HEK293 (cell line): ENCODE measurements at regions not wholly inside any gene's neighbourhood (a gene's known extent, or its start where the extent isn't known, plus 50 kb on each side); places are given as distances from the start of the nearest gene placed in this dataset.

ENCODE experiments used
- CTCF ChIA-PET: fragments of 350-600 bp; formaldehyde crosslinking; extraction: SDS; loops from one replicate; lab custom pipeline; 2021; ENCODE audit warnings: antibody characterized with exemption; lab: Yijun Ruan, JAX
- POLR2A ChIA-PET: fragments of 300-600 bp; formaldehyde crosslinking; extraction: SDS; loops from one replicate; lab custom pipeline; 2020; ENCODE audit warnings: antibody characterized with exemption, inconsistent platforms; lab: Yijun Ruan, JAX
- H3K27ac ChIP-seq: fragments of 200-500 bp; sonication (Bioruptor generic); 2 replicates; pipeline ENCODE4 v1.5.1; 2014; ENCODE audit warnings: low read depth, low read length, control low read depth, inconsistent platforms; ENCODE audit errors: extremely low read depth
- H3K36me3 ChIP-seq, 2 experiments: fragments of 200-500 bp in 1 of 2; sonication (Bioruptor generic) in 1 of 2; 1 replicate in 1 of 2; 2 replicates in 1 of 2; pipeline ENCODE4 v1.5.1; 2014 to 2017; ENCODE audit warnings: inconsistent platforms in 2 of 2, low read length in 2 of 2; ENCODE audit not compliant: control insufficient read depth in 2 of 2, insufficient read depth in 1 of 2
- H3K4me1 ChIP-seq: fragments of 200-500 bp; sonication (Bioruptor generic); 2 replicates; pipeline ENCODE4 v1.5.1; 2014; ENCODE audit warnings: mild to moderate bottlenecking, low read length, inconsistent platforms; ENCODE audit not compliant: control insufficient read depth, insufficient read depth
- H3K4me3 ChIP-seq: 2 replicates; pipeline ENCODE4 v1.5.1; 2011; ENCODE audit warnings: low read depth, mild to moderate bottlenecking, control low read depth, low read length, moderate library complexity
- H3K9me3 ChIP-seq: fragments of 200-500 bp; sonication (Bioruptor generic); 2 replicates; pipeline ENCODE4 v1.5.1; 2014; ENCODE audit warnings: low read depth, low read length, inconsistent platforms; ENCODE audit not compliant: control insufficient read depth, insufficient read depth
- HOXC10 ChIP-seq: sonication (generic); formaldehyde crosslinking; IDR thresholded peaks from 2 replicates; pipeline ENCODE4 v1.8.1; 2023; ENCODE audit warnings: mild to moderate bottlenecking, missing genetic modification reagents
- KLF16 ChIP-seq: fragments of 450-650 bp; formaldehyde crosslinking; IDR thresholded peaks from 2 replicates; pipeline ENCODE4 v1.5.1; 2017; ENCODE audit warnings: missing biosample characterization, missing genetic modification characterization
- KLF9 ChIP-seq: fragments of 450-650 bp; formaldehyde crosslinking; IDR thresholded peaks from 2 replicates; pipeline ENCODE4 v1.5.1; 2016; ENCODE audit warnings: missing biosample characterization, missing genetic modification characterization, low read depth
- OVOL3 ChIP-seq: fragments of 450-650 bp; formaldehyde crosslinking; IDR thresholded peaks from 2 replicates; pipeline ENCODE4 v1.5.1; 2016; ENCODE audit warnings: missing biosample characterization, missing genetic modification characterization
- PATZ1 ChIP-seq: fragments of 450-650 bp; formaldehyde crosslinking; IDR thresholded peaks from 2 replicates; pipeline ENCODE4 v1.5.1; 2016; ENCODE audit warnings: missing biosample characterization, missing genetic modification characterization
- PRDM1 ChIP-seq: fragments of 450-650 bp; formaldehyde crosslinking; IDR thresholded peaks from 2 replicates; pipeline ENCODE4; 2016; ENCODE audit warnings: missing biosample characterization, missing genetic modification characterization
- REST ChIP-seq: fragments of 450-650 bp; formaldehyde crosslinking; IDR thresholded peaks from 2 replicates; pipeline ENCODE4 v1.5.1; 2016; ENCODE audit warnings: missing biosample characterization, missing genetic modification characterization
- SCRT1 ChIP-seq: fragments of 450-650 bp; formaldehyde crosslinking; IDR thresholded peaks from 2 replicates; pipeline ENCODE4 v1.5.1; 2016; ENCODE audit warnings: missing biosample characterization, missing genetic modification characterization, borderline replicate concordance
- SP2 ChIP-seq: fragments of 450-650 bp; formaldehyde crosslinking; IDR thresholded peaks from 2 replicates; pipeline ENCODE4 v1.5.1; 2016; ENCODE audit warnings: missing biosample characterization, missing genetic modification characterization
- TRIM28 ChIP-seq: IDR thresholded peaks from 2 replicates; pipeline ENCODE4 v1.6.1; 2011; ENCODE audit warnings: low read length, control low read depth, borderline replicate concordance
- ZBTB10 ChIP-seq: fragments of 450-650 bp; formaldehyde crosslinking; IDR thresholded peaks from 2 replicates; pipeline ENCODE4 v1.5.1; 2016; ENCODE audit warnings: missing biosample characterization, missing genetic modification characterization
- ZBTB6 ChIP-seq: fragments of 450-650 bp; formaldehyde crosslinking; IDR thresholded peaks from 2 replicates; pipeline ENCODE4 v1.5.1; 2017; ENCODE audit warnings: missing biosample characterization, missing genetic modification characterization
- ZBTB8A ChIP-seq: fragments of 450-650 bp; formaldehyde crosslinking; IDR thresholded peaks from 2 replicates; pipeline ENCODE4 v1.5.1; 2016; ENCODE audit warnings: missing biosample characterization, missing genetic modification characterization
- ZNF112 ChIP-seq: fragments of 450-650 bp; formaldehyde crosslinking; IDR thresholded peaks from 2 replicates; pipeline ENCODE4 v1.5.0; 2017; ENCODE audit warnings: missing biosample characterization, missing genetic modification characterization
- ZNF121 ChIP-seq: fragments of 450-650 bp; formaldehyde crosslinking; IDR thresholded peaks from 2 replicates; pipeline ENCODE4 v1.5.1; 2016; ENCODE audit warnings: missing biosample characterization, missing genetic modification characterization
- ZNF138 ChIP-seq: fragments of 450-650 bp; formaldehyde crosslinking; IDR thresholded peaks from 2 replicates; pipeline ENCODE4 v1.5.1; 2016; ENCODE audit warnings: missing biosample characterization, missing genetic modification characterization, borderline replicate concordance
- ZNF16 ChIP-seq: fragments of 450-650 bp; formaldehyde crosslinking; IDR thresholded peaks from 2 replicates; pipeline ENCODE4 v1.5.1; 2016; ENCODE audit warnings: low read depth, missing biosample characterization, missing genetic modification characterization
- ZNF169 ChIP-seq: fragments of 450-650 bp; formaldehyde crosslinking; IDR thresholded peaks from 2 replicates; pipeline ENCODE4 v1.5.1; 2016; ENCODE audit warnings: missing biosample characterization, missing genetic modification characterization
- ZNF2 ChIP-seq: fragments of 450-650 bp; formaldehyde crosslinking; IDR thresholded peaks from 2 replicates; pipeline ENCODE4 v1.5.1; 2016; ENCODE audit warnings: missing biosample characterization, missing genetic modification characterization
- ZNF221 ChIP-seq: fragments of 450-650 bp; formaldehyde crosslinking; IDR thresholded peaks from 2 replicates; pipeline ENCODE4 v1.5.1; 2017; ENCODE audit warnings: missing biosample characterization, missing genetic modification characterization, borderline replicate concordance
- ZNF394 ChIP-seq: fragments of 450-650 bp; formaldehyde crosslinking; IDR thresholded peaks from 2 replicates; pipeline ENCODE4 v1.5.1; 2016; ENCODE audit warnings: missing biosample characterization, missing genetic modification characterization, mild to moderate bottlenecking, moderate library complexity, borderline replicate concordance
- ZNF416 ChIP-seq: fragments of 450-650 bp; formaldehyde crosslinking; IDR thresholded peaks from 2 replicates; pipeline ENCODE4 v1.5.1; 2016; ENCODE audit warnings: missing biosample characterization, missing genetic modification characterization
- ZNF426 ChIP-seq: fragments of 450-650 bp; formaldehyde crosslinking; IDR thresholded peaks from 2 replicates; pipeline ENCODE4 v1.5.1; 2017; ENCODE audit warnings: missing biosample characterization, missing genetic modification characterization, mild to moderate bottlenecking, inconsistent platforms, moderate library complexity
- ZNF580 ChIP-seq: fragments of 450-650 bp; formaldehyde crosslinking; IDR thresholded peaks from 2 replicates; pipeline ENCODE4 v1.5.1; 2016; ENCODE audit warnings: missing biosample characterization, missing genetic modification characterization
- ZNF624 ChIP-seq: fragments of 450-650 bp; formaldehyde crosslinking; IDR thresholded peaks from 2 replicates; pipeline ENCODE4 v1.5.1; 2017; ENCODE audit warnings: missing biosample characterization, missing genetic modification characterization
- ZNF791 ChIP-seq: fragments of 450-650 bp; formaldehyde crosslinking; IDR thresholded peaks from 2 replicates; pipeline ENCODE4 v1.5.1; 2016; ENCODE audit warnings: missing biosample characterization, missing genetic modification characterization
- ZSCAN4 ChIP-seq: fragments of 450-650 bp; formaldehyde crosslinking; IDR thresholded peaks from 2 replicates; pipeline ENCODE4 v1.5.1; 2017; ENCODE audit warnings: missing biosample characterization, missing genetic modification characterization

GRCh38 chr6:40924839-40925238, 114.2 kb downstream of the UNC5CL start:
- TF ChIP-seq ZBTB8A (tag by site-specific recombination) = no peak
- TF ChIP-seq PRDM1 = no peak
- TF ChIP-seq ZNF580 = no peak
- no peak for TF ChIP-seq ZNF169
- no peak for TF ChIP-seq TRIM28
- no peak for TF ChIP-seq HOXC10 (CRISPR knock-in tag)
- no peak for TF ChIP-seq ZNF394
- TF ChIP-seq SP2 (tag by site-specific recombination) = no peak
- no peak for TF ChIP-seq KLF16 (tag by site-specific recombination)
- TF ChIP-seq ZNF16 = no peak
- TF ChIP-seq ZNF624 (tag by site-specific recombination) = no peak
- no peak for TF ChIP-seq OVOL3 (tag by site-specific recombination)
- TF ChIP-seq ZNF416 = no peak
- no peak for TF ChIP-seq ZNF112 (tag by site-specific recombination)
- no peak for TF ChIP-seq ZNF121 (tag by site-specific recombination)
- no peak for TF ChIP-seq ZBTB10 (tag by site-specific recombination)
- TF ChIP-seq SCRT1 (tag by site-specific recombination) = no peak
- TF ChIP-seq ZNF791 (tag by site-specific recombination) = no peak
- TF ChIP-seq KLF9 (tag by site-specific recombination) = no peak
- Histone ChIP-seq H3K36me3 (no peaks in the 10 kb centered on the region), H3K9me3 (no peaks in the 10 kb centered on the region), H3K4me1 (no peaks in the 10 kb centered on the region), H3K4me3 (no peak overlapping the region), H3K27ac (no peak overlapping the region)
- ChIA-PET POLR2A (no interaction called here), CTCF (interaction anchor here (2.1 kb wide), 1 partner anchor 13 kb away, joined by 10 read pairs; no protein-coding TSS in a partner anchor)

GRCh38 chr6:40923880-40924279, 115.1 kb downstream of the UNC5CL start:
- no peaks in the 10 kb centered on the region for H3K4me1 ChIP-seq
- no peak overlapping the region for H3K27ac ChIP-seq
- no peak overlapping the region for H3K4me3 ChIP-seq
- no peaks in the 10 kb centered on the region for H3K36me3 ChIP-seq
- CTCF ChIA-PET = interaction anchor here (0.6 to 2.1 kb wide), 2 partner anchors 12 to 133 kb away, joined by 3 to 10 read pairs; no protein-coding TSS in a partner anchor
- POLR2A ChIA-PET = no interaction called here
- H3K9me3 ChIP-seq = no peaks in the 10 kb centered on the region
- TF ChIP-seq KLF16 (tag by site-specific recombination) (no peak), ZNF426 (no peak), ZNF2 (tag by site-specific recombination) (no peak), ZSCAN4 (no peak), ZNF221 (tag by site-specific recombination) (no peak), PATZ1 (tag by site-specific recombination) (no peak), ZNF416 (no peak), SCRT1 (tag by site-specific recombination) (no peak), ZBTB6 (tag by site-specific recombination) (no peak), ZNF138 (tag by site-specific recombination) (no peak), REST (tag by site-specific recombination) (no peak)
